ENCODE measurements at regions not wholly inside any gene's neighbourhood (a gene's known extent, or its start where the extent isn't known, plus 50 kb on each side); places are given as distances from the start of the nearest gene placed in this dataset.
"Not testable (repeated sequence)": the region's sequence is repeated elsewhere in the genome, so short reads cannot be mapped to it uniquely, and the experiment has no call there.

DNA sequence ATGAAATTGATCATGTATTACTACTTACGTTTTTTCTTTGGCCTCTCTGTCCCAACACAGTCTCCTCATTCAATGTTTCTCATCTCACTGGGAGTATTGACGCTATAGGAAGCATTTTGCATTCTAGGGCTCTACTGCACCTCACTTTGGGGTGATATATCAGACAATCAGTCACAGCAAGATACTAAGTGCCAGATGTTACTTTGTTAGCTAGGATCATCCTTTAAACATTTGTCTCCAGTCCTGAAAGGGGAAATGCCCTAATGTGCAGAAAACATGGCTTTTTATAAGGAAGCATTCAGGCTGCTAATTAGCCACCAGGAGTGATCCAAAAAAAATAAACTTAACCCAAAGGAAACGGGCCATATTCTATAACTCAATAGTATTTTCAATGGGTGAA, 409.1 kb downstream of the RWDD3 start:
- Histone ChIP-seq H3K4me3 (no peak overlapping the region), H3K4me1 (ENCODE audit: low read depth) (no peaks in the 10 kb centered on the region), H3K9me3 (no peaks in the 10 kb centered on the region), H3K36me3 (ENCODE audit: low read depth) (no peaks in the 10 kb centered on the region)
- TF ChIP-seq, protein P1, sequence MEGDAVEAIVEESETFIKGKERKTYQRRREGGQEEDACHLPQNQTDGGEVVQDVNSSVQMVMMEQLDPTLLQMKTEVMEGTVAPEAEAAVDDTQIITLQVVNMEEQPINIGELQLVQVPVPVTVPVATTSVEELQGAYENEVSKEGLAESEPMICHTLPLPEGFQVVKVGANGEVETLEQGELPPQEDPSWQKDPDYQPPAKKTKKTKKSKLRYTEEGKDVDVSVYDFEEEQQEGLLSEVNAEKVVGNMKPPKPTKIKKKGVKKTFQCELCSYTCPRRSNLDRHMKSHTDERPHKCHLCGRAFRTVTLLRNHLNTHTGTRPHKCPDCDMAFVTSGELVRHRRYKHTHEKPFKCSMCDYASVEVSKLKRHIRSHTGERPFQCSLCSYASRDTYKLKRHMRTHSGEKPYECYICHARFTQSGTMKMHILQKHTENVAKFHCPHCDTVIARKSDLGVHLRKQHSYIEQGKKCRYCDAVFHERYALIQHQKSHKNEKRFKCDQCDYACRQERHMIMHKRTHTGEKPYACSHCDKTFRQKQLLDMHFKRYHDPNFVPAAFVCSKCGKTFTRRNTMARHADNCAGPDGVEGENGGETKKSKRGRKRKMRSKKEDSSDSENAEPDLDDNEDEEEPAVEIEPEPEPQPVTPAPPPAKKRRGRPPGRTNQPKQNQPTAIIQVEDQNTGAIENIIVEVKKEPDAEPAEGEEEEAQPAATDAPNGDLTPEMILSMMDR (IDR thresholded peaks at IDR 0.05): no peak
- no peak for DNase-seq
- intact Hi-C loops (cut with DNase I, micrococcal nuclease): no loop called here
- ATAC-seq: no peak

GRCh38 chr1:95645126-95645525, 411.1 kb downstream of the RWDD3 start:
- not testable (repeated sequence) for ATAC-seq

GRCh38 chr1:95650631-95651030, 416.6 kb downstream of the RWDD3 start:
- intact Hi-C loops (cut with DNase I, micrococcal nuclease): no loop called here
- TF ChIP-seq, protein P1 (IDR thresholded peaks at IDR 0.05): no peak
- Histone ChIP-seq H3K4me1 (ENCODE audit: low read depth) (no peaks in the 10 kb centered on the region), H3K9me3 (no peaks in the 10 kb centered on the region), H3K36me3 (ENCODE audit: low read depth) (no peaks in the 10 kb centered on the region), H3K4me3 (no peak overlapping the region)
- no peak for ATAC-seq
- DNase-seq: no peak

More at GRCh38 chr1:95645126-95645525, 411.1 kb downstream of the RWDD3 start:
- DNase-seq; H3K4me1 ChIP-seq (ENCODE audit: low read depth); H3K9me3 ChIP-seq; H3K36me3 ChIP-seq (ENCODE audit: low read depth); H3K4me3 ChIP-seq; intact Hi-C loops (cut with DNase I, micrococcal nuclease): not testable (repeated sequence)

DNA sequence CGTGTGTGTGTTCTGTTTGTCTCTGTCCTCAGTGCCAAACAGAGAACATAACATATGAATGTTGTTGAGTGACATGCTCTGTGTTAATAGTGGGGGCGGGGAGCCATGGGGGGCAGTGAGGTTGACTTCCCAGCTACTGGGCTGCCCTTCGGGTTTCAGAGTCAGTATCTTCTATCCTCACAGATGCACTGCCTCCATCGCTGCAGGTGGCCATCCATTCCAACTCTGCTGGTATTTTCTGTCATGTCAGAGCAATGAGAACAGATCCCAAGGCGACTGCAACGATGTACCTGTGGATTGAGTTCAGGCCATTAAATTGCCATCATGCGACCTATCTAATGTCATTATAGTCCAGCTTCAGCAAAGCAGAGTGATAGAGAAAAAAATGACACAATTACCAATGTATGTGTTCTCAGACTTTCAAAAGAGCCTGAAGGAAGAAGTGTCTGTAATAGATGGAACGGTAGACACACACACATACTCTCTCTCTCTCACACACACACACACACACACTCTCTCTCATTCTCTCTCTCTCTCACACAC, 418.5 kb downstream of the RWDD3 start:
- Histone ChIP-seq H3K36me3 (ENCODE audit: low read depth) (no peaks in the 10 kb centered on the region), H3K4me1 (ENCODE audit: low read depth) (no peaks in the 10 kb centered on the region), H3K4me3 (no peak overlapping the region), H3K9me3 (no peaks in the 10 kb centered on the region)
- intact Hi-C loops (cut with DNase I, micrococcal nuclease): no loop called here
- DNase-seq (no peak), ATAC-seq (no peak)
- TF ChIP-seq, protein P1 (IDR thresholded peaks at IDR 0.05): no peak

DNA sequence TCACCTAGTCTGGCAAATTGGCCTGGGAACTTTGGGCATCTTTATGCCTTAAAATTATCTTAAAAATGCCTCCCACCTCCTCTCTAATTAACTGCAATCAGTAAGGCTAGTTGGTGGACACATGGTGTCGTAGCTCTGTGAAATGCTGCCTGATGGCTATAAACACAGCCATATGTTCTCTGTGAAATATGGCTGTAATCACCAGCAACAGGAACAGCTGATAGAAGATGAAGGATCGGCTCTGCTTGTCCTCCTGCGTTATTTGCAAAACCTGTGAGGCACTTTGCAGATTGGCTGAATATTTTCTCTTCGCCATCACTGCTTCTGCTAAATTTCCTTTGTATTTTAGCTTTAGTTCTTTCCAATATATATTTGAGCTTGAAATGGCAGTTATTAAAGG, 419.6 kb downstream of the RWDD3 start:
- intact Hi-C loops (cut with DNase I, micrococcal nuclease): no loop called here
- no peak overlapping the region for H3K4me3 ChIP-seq
- no peaks in the 10 kb centered on the region for H3K36me3 ChIP-seq (ENCODE audit: low read depth)
- ATAC-seq (no peak), DNase-seq (no peak)
- H3K4me1 ChIP-seq (ENCODE audit: low read depth): no peaks in the 10 kb centered on the region
- TF ChIP-seq, protein P1 (IDR thresholded peaks at IDR 0.05): no peak
- H3K9me3 ChIP-seq: no peaks in the 10 kb centered on the region

DNA sequence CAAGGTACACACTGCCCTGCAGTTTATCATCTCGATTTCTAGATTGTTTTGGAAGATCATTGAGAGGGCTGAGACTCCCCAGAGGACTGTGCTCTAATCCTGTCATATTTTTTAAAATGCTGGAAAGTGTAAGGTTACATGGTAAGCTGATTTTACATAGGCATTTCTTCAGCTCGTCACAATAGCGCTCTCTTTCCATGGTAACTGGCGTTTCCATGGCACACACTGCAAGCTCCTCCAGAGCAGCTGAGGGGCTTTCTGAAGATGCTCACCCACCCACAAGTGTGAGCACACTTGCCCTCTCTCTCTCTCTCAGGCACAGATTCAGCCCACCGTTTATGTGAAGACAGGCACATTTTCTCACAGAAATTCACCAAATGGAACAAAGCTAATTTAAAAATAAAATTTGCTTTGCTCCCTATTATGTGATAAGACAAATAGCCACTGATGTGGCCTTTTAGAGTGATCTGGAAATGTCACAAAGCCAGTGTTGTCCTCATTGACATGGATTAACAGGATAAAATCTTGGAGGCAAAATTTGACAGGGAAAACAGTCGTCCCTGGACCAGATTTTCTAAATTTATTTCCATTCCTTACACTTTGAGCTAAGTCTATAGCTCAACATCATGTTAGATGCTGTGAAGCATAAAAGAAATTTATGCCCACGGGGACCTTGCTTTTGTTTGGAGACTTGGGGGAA, 421.5 kb downstream of the RWDD3 start:
- intact Hi-C loops (cut with DNase I, micrococcal nuclease): no loop called here
- DNase-seq: no peak
- ATAC-seq: no peak
- H3K4me1 ChIP-seq (ENCODE audit: low read depth): no peaks in the 10 kb centered on the region
- no peaks in the 10 kb centered on the region for H3K9me3 ChIP-seq
- no peaks in the 10 kb centered on the region for H3K36me3 ChIP-seq (ENCODE audit: low read depth)
- TF ChIP-seq, protein P1 (IDR thresholded peaks at IDR 0.05): no peak
- no peak overlapping the region for H3K4me3 ChIP-seq

Data from mucosa of descending colon (tissue), 3 donors.